ENCODE measurements at regions not wholly inside any gene's neighbourhood (a gene's known extent, or its start where the extent isn't known, plus 50 kb on each side); places are given as distances from the start of the nearest gene placed in this dataset.
A peak's percentile ranks its signal among the peaks of the same experiment; 100 is the strongest.
"Not testable (repeated sequence)": the region's sequence is repeated elsewhere in the genome, so short reads cannot be mapped to it uniquely, and the experiment has no call there.

DNA sequence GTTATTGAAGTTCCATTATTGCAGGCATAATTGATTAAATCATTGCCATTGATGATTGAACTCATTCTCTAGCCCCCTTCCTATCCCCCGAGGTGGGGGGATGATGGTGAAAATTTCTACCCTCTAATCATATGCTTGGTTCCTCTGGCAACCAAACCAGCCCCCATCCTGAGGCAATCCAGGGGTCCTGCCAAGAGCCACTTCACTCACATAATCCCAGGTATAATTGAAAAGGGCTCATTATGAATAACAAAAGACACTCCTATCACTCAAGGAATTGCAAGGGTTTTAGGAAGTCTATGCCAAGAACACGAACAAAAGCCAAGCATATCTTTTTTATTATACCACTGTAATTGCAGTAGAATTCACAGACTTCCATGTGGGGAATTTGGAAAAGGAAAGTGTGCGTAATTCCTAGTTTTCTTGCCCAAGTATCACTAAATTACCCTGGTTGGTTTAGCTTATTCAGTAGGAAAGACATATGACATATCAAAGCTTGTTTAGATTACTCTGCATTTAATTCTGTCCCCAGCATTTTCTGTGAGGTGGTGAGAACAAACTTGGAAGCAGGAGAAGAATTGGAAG, 130.7 kb upstream of the TAF11L2 start:
- no peak for DNase-seq

DNA sequence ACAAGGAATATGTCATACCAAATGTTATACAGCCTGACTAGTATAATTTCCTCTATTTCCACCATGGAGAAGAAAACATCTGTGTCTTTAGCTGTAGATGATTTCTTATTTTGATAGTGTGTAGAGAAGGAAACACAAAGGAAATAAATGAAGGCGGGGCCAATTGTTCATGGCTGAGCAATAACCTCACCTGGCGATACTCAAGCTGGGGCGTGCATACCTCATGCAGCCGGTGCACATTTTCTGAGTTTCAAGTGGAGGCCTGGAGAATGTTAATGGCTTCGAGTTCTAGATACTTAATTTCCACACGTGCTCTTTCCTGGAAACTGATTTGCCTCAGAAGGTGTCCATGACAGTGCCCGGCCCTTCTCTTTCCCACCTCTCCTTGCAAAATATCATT, 127.4 kb upstream of the TAF11L2 start:
- no peak for DNase-seq

DNA sequence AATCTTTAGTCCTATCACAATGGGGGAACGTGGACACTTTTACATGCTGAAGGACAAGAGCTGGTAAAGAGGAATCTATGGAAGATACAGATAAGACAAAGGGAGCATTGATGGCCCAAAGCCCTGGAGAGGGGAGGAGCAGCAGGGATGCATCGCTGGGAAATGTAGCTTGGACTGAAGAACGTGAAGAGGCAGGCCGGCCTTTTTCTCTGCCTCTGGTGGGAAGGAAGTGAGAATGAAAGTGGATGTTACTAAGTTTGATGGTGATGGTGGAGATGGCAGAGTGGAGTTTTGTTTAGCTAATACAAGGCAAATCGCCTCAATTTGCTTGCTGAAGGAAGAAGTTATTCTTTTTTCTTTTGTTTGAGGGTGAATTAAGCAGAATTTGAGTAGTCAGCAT, 124.6 kb upstream of the TAF11L2 start:
- no peak for DNase-seq

DNA sequence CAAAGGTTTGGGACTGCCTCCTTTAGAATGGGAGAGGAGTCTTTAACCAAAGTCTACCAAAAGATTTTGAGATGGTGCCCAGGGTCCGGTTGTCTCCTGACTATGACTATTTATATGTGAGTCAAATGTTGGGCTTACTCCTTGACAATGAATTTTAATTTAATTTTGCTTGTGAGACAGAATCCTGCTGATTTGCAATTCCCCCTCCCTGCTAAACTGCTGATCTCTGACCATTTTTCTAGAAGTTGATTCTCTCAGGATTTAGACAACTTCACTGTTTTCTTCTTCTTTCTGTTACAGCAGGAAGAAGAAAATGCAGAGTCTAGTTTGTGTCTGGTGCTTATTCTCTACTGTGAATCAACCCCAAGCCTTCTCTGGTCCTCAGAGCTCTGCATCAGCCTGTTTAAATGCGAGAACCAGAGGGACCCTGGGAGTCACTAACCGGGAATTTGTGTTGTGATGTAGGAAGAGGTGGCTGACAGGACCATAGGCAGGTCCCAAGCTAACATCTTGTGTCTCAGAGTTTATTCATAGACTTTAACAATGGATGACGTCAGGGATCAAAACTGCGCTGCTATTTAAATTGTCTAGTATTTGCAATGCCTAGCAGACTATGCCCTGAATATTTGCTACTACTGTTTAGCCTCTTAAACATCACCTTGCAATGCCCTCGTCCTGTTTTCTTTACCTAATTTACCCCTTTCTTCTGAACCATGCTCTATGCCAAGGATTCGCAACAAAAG, 124.0 kb upstream of the TAF11L2 start:
- DNase-seq = no peak

GRCh38 chr5:17374973-17375742, 122.9 kb upstream of the TAF11L2 start:
- DNase-seq = no peak

DNA sequence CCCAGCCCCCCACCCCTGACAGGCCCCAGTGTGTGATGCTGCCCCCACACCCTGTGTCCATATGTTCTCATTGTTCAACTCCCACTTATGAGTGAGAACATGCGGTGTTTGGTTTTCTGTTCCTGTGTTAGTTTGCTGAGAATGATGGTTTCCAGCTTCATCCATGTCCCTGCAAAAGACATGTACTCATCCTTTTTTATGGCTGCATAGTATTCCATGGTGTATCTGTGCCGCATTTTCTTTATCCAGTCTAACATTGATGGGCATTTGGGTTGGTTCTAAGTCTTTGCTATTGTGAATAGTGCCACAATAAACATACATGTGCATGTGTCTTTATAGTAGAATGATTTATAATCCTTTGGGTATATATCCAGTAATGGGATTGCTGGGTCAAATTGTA, 122.1 kb upstream of the TAF11L2 start:
- not testable (repeated sequence) for DNase-seq

DNA sequence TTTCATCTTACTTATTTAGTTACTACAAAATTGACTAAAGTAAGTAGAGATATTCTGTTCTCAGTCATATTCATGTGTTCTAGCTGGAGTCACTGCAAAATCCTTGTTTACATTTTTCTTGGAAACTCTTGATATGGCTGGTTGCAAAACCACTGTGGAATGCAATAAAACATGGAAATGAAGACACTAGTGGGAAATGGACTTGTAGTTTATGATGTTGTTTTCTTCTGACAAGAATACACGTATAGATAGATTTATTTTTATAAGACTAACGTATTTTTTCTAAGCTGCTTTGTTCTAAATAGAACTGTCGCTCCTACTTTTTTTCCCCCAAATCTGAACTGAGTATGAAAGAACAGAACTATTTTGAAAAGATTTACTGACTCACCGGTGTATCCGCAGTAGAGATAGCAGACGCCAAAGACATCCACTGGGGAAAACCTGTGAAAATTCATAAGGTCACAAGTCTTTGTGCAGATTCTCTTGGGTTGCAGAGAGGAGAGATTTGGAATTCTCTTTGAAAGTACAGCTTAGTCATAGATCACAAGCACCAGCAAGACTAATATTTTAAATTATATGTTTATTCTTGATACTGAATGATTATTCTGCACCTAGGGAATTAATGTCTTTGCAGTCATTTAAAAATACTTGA, 119.6 kb upstream of the TAF11L2 start:
- no peak for DNase-seq

GRCh38 chr5:17379100-17379951, 118.7 kb upstream of the TAF11L2 start:
- no peak for DNase-seq

- DNase-seq = no peak
Observed at GRCh38 chr5:17381932-17382331, 116.1 kb upstream of the TAF11L2 start.

DNA sequence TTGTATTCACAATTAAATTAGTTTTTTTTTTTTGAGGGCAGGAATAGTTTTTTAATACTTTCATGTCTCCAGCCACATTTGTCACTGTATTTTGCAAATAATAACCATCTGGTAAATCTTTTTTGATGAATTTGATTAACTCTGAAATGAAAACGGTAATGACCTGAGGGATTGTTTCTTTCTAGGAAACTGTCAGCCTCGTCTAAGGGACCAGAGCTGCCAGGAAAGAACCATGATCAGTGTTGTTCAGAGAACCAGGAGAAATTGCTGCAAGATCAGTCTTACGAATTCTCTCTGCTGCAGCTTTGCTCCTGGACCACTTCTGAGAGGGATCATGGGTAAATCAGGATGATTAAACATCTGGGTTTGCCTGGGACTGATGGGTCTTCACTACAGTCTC, 114.5 kb upstream of the TAF11L2 start:
- no peak for DNase-seq

- no peak for DNase-seq
Observed at GRCh38 chr5:17384181-17384580, 113.8 kb upstream of the TAF11L2 start.

GRCh38 chr5:17388717-17389116, 109.3 kb upstream of the TAF11L2 start:
- DNase-seq = no peak

- no peak for DNase-seq
Observed at GRCh38 chr5:17394086-17394485, 103.9 kb upstream of the TAF11L2 start.

- no peak for DNase-seq
Observed at GRCh38 chr5:17395106-17395880, 102.7 kb upstream of the TAF11L2 start.

DNA sequence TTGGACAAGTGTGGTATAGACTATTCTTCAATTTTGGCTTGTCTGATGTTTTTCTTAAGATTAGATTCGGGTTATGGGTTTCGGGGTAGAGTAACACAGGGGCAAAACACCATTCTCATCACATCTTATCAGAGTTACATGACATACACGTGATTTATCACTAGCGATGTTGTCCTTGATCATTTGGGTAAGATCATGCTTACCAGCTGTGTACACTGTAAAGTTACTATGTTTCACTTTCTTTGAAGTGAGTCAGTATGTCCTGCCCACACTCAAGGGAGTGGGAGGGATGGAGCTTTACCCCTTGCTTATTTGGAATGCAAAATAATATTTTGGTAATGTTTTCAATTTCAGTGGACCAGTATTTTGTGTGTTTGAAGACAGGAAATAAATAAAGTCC, 101.8 kb upstream of the TAF11L2 start:
- no peak for DNase-seq

DNA sequence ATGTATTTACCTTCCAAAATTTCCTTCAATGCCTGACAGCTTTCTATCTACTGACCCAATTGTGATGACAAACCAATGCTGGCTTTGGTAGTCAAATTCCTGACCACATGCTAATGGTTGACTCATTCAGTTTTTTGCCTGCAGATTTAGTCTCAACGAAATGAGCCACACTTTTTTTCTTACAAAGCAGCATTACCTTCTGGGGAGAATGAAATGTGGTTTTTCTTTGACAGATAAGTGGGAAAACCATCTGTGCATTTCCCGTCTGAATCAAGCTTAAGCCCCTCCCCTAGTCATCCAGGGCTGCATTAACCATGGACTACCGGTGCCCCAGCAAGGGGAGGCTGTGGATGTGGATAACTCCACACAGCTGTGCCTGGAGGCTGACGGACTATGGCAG, 99.6 kb upstream of the TAF11L2 start:
- peak; percentile 0 for DNase-seq

DNA sequence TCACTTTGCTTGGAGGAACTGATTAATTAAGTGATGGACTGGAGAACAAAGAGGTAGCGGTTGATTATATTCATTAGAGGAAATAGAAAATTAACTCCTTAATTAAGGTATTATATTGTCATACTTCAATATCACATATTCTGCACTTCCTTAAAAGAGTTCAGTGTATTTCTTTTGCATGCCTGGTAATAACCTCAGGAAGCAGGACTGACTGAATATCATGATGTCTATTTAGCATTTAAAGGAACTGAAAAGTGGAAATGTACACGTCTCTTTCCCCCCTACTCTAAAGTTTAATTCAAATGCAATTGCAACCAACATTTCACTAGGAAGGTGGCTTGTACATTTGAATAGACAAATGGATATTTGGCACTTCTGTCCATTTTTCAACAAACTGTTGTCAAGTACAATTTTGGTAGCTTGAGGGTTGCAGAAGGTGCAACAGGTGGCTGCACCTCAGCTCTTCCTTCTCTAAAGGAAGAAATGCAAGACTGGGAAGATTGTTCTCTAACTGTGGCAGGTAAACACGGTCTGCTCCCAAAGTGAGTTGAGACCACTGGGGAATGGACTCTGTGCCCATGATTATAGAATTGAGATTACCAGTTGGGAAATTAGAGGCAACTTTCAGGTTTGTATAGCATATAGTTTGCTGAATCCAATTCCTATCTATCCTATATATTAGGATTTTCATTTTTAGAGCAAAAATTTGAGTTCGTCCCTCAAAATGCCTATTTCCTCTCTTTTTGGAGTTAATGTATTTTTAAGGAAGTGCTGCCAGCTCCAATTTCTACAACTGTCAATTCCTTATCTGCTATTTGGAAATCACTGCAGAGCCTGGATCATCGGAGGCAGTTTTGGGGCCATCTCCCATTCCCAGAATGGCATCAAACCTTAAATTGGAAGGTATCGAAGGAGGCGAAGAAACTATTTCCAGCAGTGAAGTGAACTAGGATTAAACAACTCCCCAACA, 98.9 kb upstream of the TAF11L2 start:
- no peak for DNase-seq

DNA sequence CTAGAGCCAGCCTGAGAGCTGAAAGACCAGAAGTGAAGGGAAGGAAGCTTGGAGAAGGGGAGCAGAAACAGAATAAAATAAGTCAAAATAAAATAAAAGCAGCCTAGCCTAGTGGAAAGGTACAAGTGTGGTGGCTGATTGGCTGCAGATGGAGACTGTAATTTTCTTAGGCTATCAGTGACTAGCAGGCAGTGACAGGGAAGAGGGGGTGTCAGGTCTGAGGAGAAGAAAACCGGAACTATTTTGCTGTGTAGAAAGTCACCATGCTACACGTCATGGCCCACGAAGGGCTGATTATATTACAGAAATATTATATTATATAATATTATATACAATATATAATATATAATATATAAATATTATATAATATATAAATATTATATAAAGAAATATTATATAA, 98.1 kb upstream of the TAF11L2 start:
- no peak for DNase-seq

DNA sequence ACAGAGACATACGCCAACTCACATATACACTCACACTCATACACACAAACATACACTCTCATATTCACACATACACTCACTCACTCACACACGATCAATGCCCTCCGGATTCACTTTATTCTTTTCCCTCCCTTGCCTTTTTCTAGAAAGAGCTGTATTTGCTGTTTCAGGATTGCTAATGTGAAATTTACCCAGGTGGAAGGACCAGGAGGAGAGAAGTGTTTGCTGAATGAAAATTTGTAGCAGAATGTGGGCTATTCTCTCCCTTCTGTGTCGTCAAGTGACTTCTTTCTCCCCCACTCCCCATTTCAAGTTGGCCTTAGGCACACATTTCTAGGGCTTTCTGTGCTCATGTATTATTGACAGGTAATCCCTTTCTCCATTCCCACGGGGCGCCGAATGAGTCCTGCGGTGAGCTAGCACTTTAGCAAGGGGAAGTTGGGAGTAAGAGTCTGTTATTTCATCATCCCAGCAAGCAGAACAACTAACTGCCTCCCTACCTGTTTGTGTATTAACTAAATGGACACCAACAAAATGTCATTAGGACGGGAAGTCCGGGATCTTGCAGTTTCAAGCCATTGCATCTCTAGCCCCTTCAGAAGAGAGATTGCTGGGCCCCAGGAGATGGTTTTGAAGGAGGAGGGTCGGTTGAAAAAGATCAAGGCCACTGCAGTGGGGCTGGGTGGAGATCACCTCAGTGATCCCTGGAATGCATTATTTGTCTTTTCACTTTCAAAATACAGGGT, 97.1 kb upstream of the TAF11L2 start:
- no peak for DNase-seq

Data from activated CD4-positive, alpha-beta T cell treated with anti-CD3 and anti-CD28 coated beads, Interleukin-2, amount 50 U/mL, for 16 hours (primary cell).